ENCODE measurements at regions not wholly inside any gene's neighbourhood (a gene's known extent, or its start where the extent isn't known, plus 50 kb on each side); places are given as distances from the start of the nearest gene placed in this dataset.
"Not testable (repeated sequence)": the region's sequence is repeated elsewhere in the genome, so short reads cannot be mapped to it uniquely, and the experiment has no call there.

GRCh38 chr10:107984581-107984980 is 820.1 kb upstream of the SORCS1 start:
- Mint-ChIP-seq H3K4me1 (ENCODE audit: low read depth) (no peaks in the 10 kb centered on the region), H3K4me3 (no peak overlapping the region), H3K27ac (no peak overlapping the region), H3K27me3 (no peaks in the 10 kb centered on the region), H3K36me3 (no peaks in the 10 kb centered on the region), H3K9me3 (ENCODE audit: low read depth) (peaks cover 3% of the 10 kb centered on the region)

GRCh38 chr10:107984149-107984548 is 819.6 kb upstream of the SORCS1 start:
- Mint-ChIP-seq H3K36me3 (no peaks in the 10 kb centered on the region), H3K9me3 (ENCODE audit: low read depth) (peaks cover 3% of the 10 kb centered on the region), H3K27ac (no peak overlapping the region), H3K4me3 (no peak overlapping the region), H3K27me3 (no peaks in the 10 kb centered on the region), H3K4me1 (ENCODE audit: low read depth) (no peaks in the 10 kb centered on the region)

GRCh38 chr10:107978455-107978854 is 813.9 kb upstream of the SORCS1 start:
- Mint-ChIP-seq H3K36me3 (no peaks in the 10 kb centered on the region), H3K27ac (no peak overlapping the region), H3K9me3 (ENCODE audit: low read depth) (peaks cover 13% of the 10 kb centered on the region), H3K4me1 (ENCODE audit: low read depth) (no peaks in the 10 kb centered on the region), H3K4me3 (no peak overlapping the region), H3K27me3 (no peaks in the 10 kb centered on the region)

DNA sequence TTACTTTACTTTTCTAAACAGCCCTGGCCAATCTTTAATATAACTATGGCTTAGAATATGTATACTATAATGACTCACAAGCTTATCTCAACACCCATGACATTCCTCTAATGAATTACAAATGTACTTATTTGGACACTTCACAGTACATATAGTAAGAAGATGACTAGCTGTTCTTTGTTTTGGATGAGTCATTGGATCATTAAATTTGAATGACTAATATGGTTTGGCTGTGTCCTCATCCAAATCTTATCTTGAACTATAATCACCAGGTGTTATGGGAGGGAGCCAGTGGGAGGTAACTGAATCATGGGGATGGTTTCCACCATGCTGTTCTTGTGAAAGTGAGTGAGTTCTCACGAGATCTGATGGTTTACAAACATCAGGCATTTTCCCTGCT is 807.5 kb upstream of the SORCS1 start:
- Mint-ChIP-seq H3K4me1 (ENCODE audit: low read depth) (no peaks in the 10 kb centered on the region), H3K27me3 (no peaks in the 10 kb centered on the region), H3K4me3 (no peak overlapping the region), H3K36me3 (no peaks in the 10 kb centered on the region), H3K27ac (no peak overlapping the region), H3K9me3 (ENCODE audit: low read depth) (peaks cover 10% of the 10 kb centered on the region)

- Mint-ChIP-seq H3K27ac (no peak overlapping the region), H3K4me1 (ENCODE audit: low read depth) (no peaks in the 10 kb centered on the region)
Observed at GRCh38 chr10:107971411-107971810, 806.9 kb upstream of the SORCS1 start.

DNA sequence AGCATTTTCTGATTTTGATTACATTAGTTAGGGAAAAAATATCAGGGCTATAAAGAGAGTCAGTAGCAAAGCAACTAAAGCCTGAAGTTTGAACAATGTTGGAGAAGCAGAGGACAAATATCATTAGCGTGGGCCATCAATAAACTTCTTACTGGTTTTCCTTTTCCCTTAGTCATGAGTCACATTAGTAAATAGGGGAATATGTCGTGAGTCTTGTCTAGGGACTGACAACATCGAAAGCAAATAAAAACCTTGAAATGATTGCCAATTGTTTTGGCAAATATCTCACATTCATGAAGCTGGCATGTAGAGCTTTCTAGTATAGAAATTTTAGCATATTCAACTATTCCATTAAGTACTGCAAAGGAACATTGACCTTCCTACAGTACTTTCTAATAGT is 806.0 kb upstream of the SORCS1 start:
- no peaks in the 10 kb centered on the region for H3K36me3 Mint-ChIP-seq
- no peak overlapping the region for H3K27ac Mint-ChIP-seq
- no peak overlapping the region for H3K4me3 Mint-ChIP-seq
- H3K9me3 Mint-ChIP-seq (ENCODE audit: low read depth), result peaks cover 10% of the 10 kb centered on the region
- H3K4me1 Mint-ChIP-seq (ENCODE audit: low read depth), result no peaks in the 10 kb centered on the region
- H3K27me3 Mint-ChIP-seq, result no peaks in the 10 kb centered on the region

More at GRCh38 chr10:107971411-107971810, 806.9 kb upstream of the SORCS1 start:
- Mint-ChIP-seq H3K9me3 (ENCODE audit: low read depth) (peaks cover 10% of the 10 kb centered on the region), H3K4me3 (no peak overlapping the region), H3K36me3 (no peaks in the 10 kb centered on the region), H3K27me3 (no peaks in the 10 kb centered on the region)

GRCh38 chr10:107969936-107970335 is 805.4 kb upstream of the SORCS1 start:
- Mint-ChIP-seq H3K4me1 (ENCODE audit: low read depth) (no peaks in the 10 kb centered on the region), H3K27ac (no peak overlapping the region), H3K9me3 (ENCODE audit: low read depth) (peaks cover 10% of the 10 kb centered on the region), H3K36me3 (no peaks in the 10 kb centered on the region), H3K4me3 (no peak overlapping the region), H3K27me3 (no peaks in the 10 kb centered on the region)

DNA sequence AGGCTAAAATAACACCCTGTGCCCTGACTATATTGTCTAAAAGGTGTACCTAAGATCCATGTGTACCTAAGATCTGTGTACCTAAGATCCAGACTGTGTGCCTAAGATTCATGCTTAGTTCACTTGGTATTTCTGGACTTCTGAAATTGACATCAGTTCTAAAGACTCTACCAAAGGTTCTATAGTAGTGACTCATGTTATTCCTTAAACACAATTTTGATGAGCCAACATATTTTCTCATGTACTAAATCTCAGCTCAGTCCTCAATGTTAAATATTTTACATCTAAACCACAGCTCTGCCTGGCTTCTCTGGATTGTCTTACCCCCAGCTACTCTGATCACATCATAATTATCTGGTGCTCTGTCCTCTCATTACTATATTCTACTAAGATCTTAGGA is 802.3 kb upstream of the SORCS1 start:
- Mint-ChIP-seq H3K27ac (no peak overlapping the region), H3K4me1 (ENCODE audit: low read depth) (no peaks in the 10 kb centered on the region), H3K4me3 (no peak overlapping the region), H3K36me3 (no peaks in the 10 kb centered on the region), H3K27me3 (no peaks in the 10 kb centered on the region), H3K9me3 (ENCODE audit: low read depth) (peaks cover under 1% of the 10 kb centered on the region)

- no peak overlapping the region for H3K4me3 Mint-ChIP-seq
- peaks cover 5% of the 10 kb centered on the region for H3K9me3 Mint-ChIP-seq (ENCODE audit: low read depth)
- no peaks in the 10 kb centered on the region for H3K36me3 Mint-ChIP-seq
- no peak overlapping the region for H3K27ac Mint-ChIP-seq
- no peaks in the 10 kb centered on the region for H3K4me1 Mint-ChIP-seq (ENCODE audit: low read depth)
- no peaks in the 10 kb centered on the region for H3K27me3 Mint-ChIP-seq
Observed at GRCh38 chr10:107952649-107953556, 788.4 kb upstream of the SORCS1 start.

- not testable (repeated sequence) for H3K4me1 Mint-ChIP-seq (ENCODE audit: low read depth); H3K9me3 Mint-ChIP-seq (ENCODE audit: low read depth); H3K4me3 Mint-ChIP-seq; H3K27ac Mint-ChIP-seq; H3K27me3 Mint-ChIP-seq; H3K36me3 Mint-ChIP-seq
Observed at GRCh38 chr10:107950411-107951062, 786.0 kb upstream of the SORCS1 start.

DNA sequence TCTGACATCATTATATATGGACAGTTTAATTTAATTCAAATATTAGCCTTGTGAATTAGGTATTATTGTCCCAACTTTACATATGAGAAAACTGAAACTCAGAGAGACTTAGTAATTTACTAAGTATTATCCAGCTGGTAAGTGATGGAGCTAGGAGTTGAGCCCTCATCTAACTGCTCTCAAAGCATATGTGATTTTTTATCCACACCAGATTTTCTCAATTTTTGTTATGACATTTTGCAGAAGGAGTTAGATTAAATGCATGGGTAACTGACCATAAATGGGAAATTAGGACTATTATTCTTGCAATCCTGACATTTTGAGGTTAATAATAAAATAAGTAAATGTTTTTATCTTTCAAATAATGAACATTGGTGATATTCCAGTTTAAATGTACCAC is 778.3 kb upstream of the SORCS1 start:
- Mint-ChIP-seq H3K4me3 (no peak overlapping the region), H3K27ac (no peak overlapping the region), H3K27me3 (no peaks in the 10 kb centered on the region), H3K4me1 (ENCODE audit: low read depth) (no peaks in the 10 kb centered on the region), H3K36me3 (no peaks in the 10 kb centered on the region), H3K9me3 (ENCODE audit: low read depth) (peaks cover 12% of the 10 kb centered on the region)

DNA sequence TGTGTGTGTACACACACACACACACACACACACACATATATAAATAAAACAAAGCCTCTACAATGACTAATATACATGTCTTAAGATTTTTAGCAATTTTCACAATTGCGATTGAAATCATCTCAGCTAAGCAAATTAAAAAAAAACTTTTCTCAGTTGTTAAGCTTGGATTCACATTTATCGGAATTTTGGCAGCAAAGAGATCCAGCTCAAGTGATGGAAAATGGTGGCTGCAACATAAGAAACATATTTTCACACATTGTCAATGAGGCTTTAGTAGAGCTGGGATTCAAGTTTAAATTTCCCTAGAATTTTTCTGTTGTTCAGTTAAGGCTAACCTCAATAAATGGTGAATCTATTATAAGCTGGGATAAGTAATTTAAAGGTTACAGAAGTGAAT is 768.6 kb upstream of the SORCS1 start:
- no peak overlapping the region for H3K4me3 Mint-ChIP-seq

GRCh38 chr10:107931808-107932207 is 767.3 kb upstream of the SORCS1 start:
- no peak overlapping the region for H3K4me3 Mint-ChIP-seq
- no peaks in the 10 kb centered on the region for H3K4me1 Mint-ChIP-seq (ENCODE audit: low read depth)
- no peaks in the 10 kb centered on the region for H3K36me3 Mint-ChIP-seq
- no peaks in the 10 kb centered on the region for H3K27me3 Mint-ChIP-seq
- no peak overlapping the region for H3K27ac Mint-ChIP-seq
- peaks cover 13% of the 10 kb centered on the region for H3K9me3 Mint-ChIP-seq (ENCODE audit: low read depth)

More for the DNA sequence above, 768.6 kb upstream of the SORCS1 start:
- H3K27ac Mint-ChIP-seq, result no peak overlapping the region
- no peaks in the 10 kb centered on the region for H3K4me1 Mint-ChIP-seq (ENCODE audit: low read depth)
- no peaks in the 10 kb centered on the region for H3K36me3 Mint-ChIP-seq
- H3K9me3 Mint-ChIP-seq (ENCODE audit: low read depth), result peaks cover 13% of the 10 kb centered on the region
- no peaks in the 10 kb centered on the region for H3K27me3 Mint-ChIP-seq

GRCh38 chr10:107930037-107930436 is 765.5 kb upstream of the SORCS1 start:
- H3K36me3 Mint-ChIP-seq, result no peaks in the 10 kb centered on the region
- H3K4me3 Mint-ChIP-seq, result no peak overlapping the region
- no peak overlapping the region for H3K27ac Mint-ChIP-seq
- peaks cover 13% of the 10 kb centered on the region for H3K9me3 Mint-ChIP-seq (ENCODE audit: low read depth)
- H3K27me3 Mint-ChIP-seq, result no peaks in the 10 kb centered on the region
- H3K4me1 Mint-ChIP-seq (ENCODE audit: low read depth), result no peaks in the 10 kb centered on the region

- Mint-ChIP-seq H3K9me3 (ENCODE audit: low read depth) (peaks cover 16% of the 10 kb centered on the region), H3K27ac (no peak overlapping the region), H3K27me3 (no peaks in the 10 kb centered on the region), H3K36me3 (no peaks in the 10 kb centered on the region), H3K4me3 (no peak overlapping the region), H3K4me1 (ENCODE audit: low read depth) (no peaks in the 10 kb centered on the region)
Observed at GRCh38 chr10:107924458-107924857, 760.0 kb upstream of the SORCS1 start.
